ENCODE measurements at regions not wholly inside any gene's neighbourhood (a gene's known extent, or its start where the extent isn't known, plus 50 kb on each side); places are given as distances from the start of the nearest gene placed in this dataset.

GRCh38 chr20:51327251-51327841 is 215.2 kb downstream of the NFATC2 start:
- Mint-ChIP-seq H3K4me1 (ENCODE audit: low read depth) (no peaks in the 10 kb centered on the region), H3K4me3 (no peak overlapping the region), H3K27ac (no peak overlapping the region), H3K27me3 (peaks cover 4% of the 10 kb centered on the region), H3K36me3 (ENCODE audit: low read depth) (no peaks in the 10 kb centered on the region), H3K9me3 (no peaks in the 10 kb centered on the region)
- ATAC-seq (ENCODE audit: poor library complexity) (no peak), DNase-seq (no peak)
- H3K27ac ChIP-seq (ENCODE audit: low read depth in 1 of 2, low read length in 2 of 2): no peak overlapping the region
- intact Hi-C loops (cut with DNase I, micrococcal nuclease): no loop called here
- no peaks in the 10 kb centered on the region for H3K36me3 ChIP-seq (ENCODE audit: insufficient read depth, low read length)
- no peaks in the 10 kb centered on the region for H3K4me1 ChIP-seq (ENCODE audit: insufficient read depth, low read length)
- no peak for TF ChIP-seq CTCF (IDR thresholded peaks at IDR 0.05)
- POLR2A ChIA-PET: interaction anchor here (0.6 kb wide), 1 partner anchor 97 kb away, joined by 3 read pairs; no protein-coding TSS in a partner anchor
- H3K9me3 ChIP-seq (ENCODE audit: control insufficient read depth in 1 of 2, insufficient read depth in 1 of 2, low read length in 2 of 2): peaks cover 0 to 5% of the 10 kb centered on the region in 2 experiments
- H3K27me3 ChIP-seq (ENCODE audit: control insufficient read depth in 1 of 2, insufficient read depth in 2 of 2, low read length in 2 of 2): peaks cover 0 to 8% of the 10 kb centered on the region in 2 experiments
- CTCF ChIA-PET: no interaction called here
- H3K4me3 ChIP-seq (ENCODE audit: low read length): no peak overlapping the region

- TF ChIP-seq CTCF (IDR thresholded peaks at IDR 0.05): peak; percentile 81
- DNase-seq: peak in 12 of 14 experiments; percentile 13 to 72 (median 31)
- ChIA-PET POLR2A (interaction anchor here (0.6 to 0.7 kb wide), 2 partner anchors 98 to 339 kb away, joined by 3 read pairs; no protein-coding TSS in a partner anchor), CTCF (interaction anchor here (0.6 to 2.6 kb wide), 6 partner anchors 18 to 536 kb away, joined by 3 to 9 read pairs (median 6); partner anchors contain the start of gene BCAS4)
- Mint-ChIP-seq H3K27ac (no peak overlapping the region), H3K36me3 (ENCODE audit: low read depth) (no peaks in the 10 kb centered on the region), H3K4me3 (no peak overlapping the region), H3K4me1 (ENCODE audit: low read depth) (no peaks in the 10 kb centered on the region), H3K9me3 (no peaks in the 10 kb centered on the region), H3K27me3 (peaks cover 4% of the 10 kb centered on the region)
- no peak overlapping the region for H3K27ac ChIP-seq (ENCODE audit: low read depth in 1 of 2, low read length in 2 of 2)
- H3K4me3 ChIP-seq (ENCODE audit: low read length): no peak overlapping the region
- ATAC-seq (ENCODE audit: poor library complexity): peak; percentile 39
- H3K9me3 ChIP-seq (ENCODE audit: control insufficient read depth in 1 of 2, insufficient read depth in 1 of 2, low read length in 2 of 2): peaks cover 0 to 5% of the 10 kb centered on the region in 2 experiments
- H3K36me3 ChIP-seq (ENCODE audit: insufficient read depth, low read length): no peaks in the 10 kb centered on the region
- H3K4me1 ChIP-seq (ENCODE audit: insufficient read depth, low read length): no peaks in the 10 kb centered on the region
- intact Hi-C loops (cut with DNase I, micrococcal nuclease): loop anchor here (1.0 kb wide), 1 partner anchor 339 kb away; no protein-coding TSS in a partner anchor
- H3K27me3 ChIP-seq (ENCODE audit: control insufficient read depth in 1 of 2, insufficient read depth in 2 of 2, low read length in 2 of 2): peaks cover 0 to 8% of the 10 kb centered on the region in 2 experiments
These were observed 216.2 kb downstream of the NFATC2 start for GRCh38 chr20:51326201-51326819.

GRCh38 chr20:51322164-51322707 is 220.3 kb downstream of the NFATC2 start:
- ChIA-PET POLR2A (no interaction called here), CTCF (no interaction called here)
- intact Hi-C loops (cut with DNase I, micrococcal nuclease): no loop called here

More at GRCh38 chr20:51322164-51322707, 220.3 kb downstream of the NFATC2 start:
- H3K27me3 Mint-ChIP-seq: peaks cover 4% of the 10 kb centered on the region
- Histone ChIP-seq H3K36me3 (ENCODE audit: insufficient read depth, low read length) (no peaks in the 10 kb centered on the region), H3K27me3 (ENCODE audit: control insufficient read depth in 1 of 2, insufficient read depth in 2 of 2, low read length in 2 of 2) (peaks cover 0 to 2% of the 10 kb centered on the region in 2 experiments), H3K4me1 (ENCODE audit: insufficient read depth, low read length) (peaks cover 3% of the 10 kb centered on the region), H3K27ac (ENCODE audit: low read depth in 1 of 2, low read length in 2 of 2) (no peak overlapping the region), H3K9me3 (ENCODE audit: control insufficient read depth in 1 of 2, insufficient read depth in 1 of 2, low read length in 2 of 2) (peaks cover 0 to 5% of the 10 kb centered on the region in 2 experiments), H3K4me3 (ENCODE audit: low read length) (no peak overlapping the region)
- ATAC-seq (ENCODE audit: poor library complexity) (no peak), DNase-seq (no peak)
- no peak for TF ChIP-seq CTCF (IDR thresholded peaks at IDR 0.05)
- no peak overlapping the region for H3K27ac Mint-ChIP-seq
- H3K9me3 Mint-ChIP-seq: no peaks in the 10 kb centered on the region
- no peaks in the 10 kb centered on the region for H3K4me1 Mint-ChIP-seq (ENCODE audit: low read depth)
- no peaks in the 10 kb centered on the region for H3K36me3 Mint-ChIP-seq (ENCODE audit: low read depth)
- H3K4me3 Mint-ChIP-seq: no peak overlapping the region
